NCI-H2227 (cell line): ENCODE measurements at regions not wholly inside any gene's neighbourhood (a gene's known extent, or its start where the extent isn't known, plus 50 kb on each side); places are given as distances from the start of the nearest gene placed in this dataset.
"Not testable (repeated sequence)": the region's sequence is repeated elsewhere in the genome, so short reads cannot be mapped to it uniquely, and the experiment has no call there.

ENCODE experiments used
- DNase-seq: peaks from one replicate; lab custom pipeline; 2025; ENCODE audit not compliant: unreplicated experiment; lab: John Stamatoyannopoulos, UW

DNA sequence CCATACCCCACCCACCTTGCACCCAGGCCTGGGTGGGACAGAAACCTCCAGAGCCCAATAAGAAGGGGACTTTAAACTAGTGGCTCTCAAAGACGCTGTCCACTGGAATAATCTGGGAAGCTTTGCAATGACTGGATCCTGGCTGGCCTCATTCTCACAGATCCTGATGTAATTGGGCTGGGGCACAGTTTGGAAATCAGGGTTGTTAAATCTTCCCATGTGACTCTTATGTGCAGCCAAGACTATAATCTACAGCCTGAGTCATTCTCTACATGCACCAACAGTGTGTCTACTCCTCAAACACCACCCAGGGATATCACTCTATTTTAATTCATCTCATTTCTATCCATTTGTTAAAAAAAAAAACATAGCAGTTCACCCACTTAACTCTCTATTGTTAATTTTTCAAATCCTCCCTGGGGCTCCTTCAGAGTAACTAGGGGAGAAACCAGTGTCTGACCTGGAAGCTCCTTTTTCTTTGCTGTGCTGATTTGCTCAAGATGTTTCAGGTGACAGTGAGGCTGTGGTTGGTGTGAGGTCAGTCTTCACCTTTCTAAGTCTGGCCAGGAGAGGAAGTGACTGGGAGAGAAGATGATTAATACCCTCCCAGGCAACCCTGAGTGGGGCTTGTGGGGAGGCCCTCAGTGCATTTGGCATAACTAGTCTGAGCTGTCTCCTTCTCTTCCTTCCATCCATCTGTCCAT is 211.6 kb upstream of the SFSWAP start:
- DNase-seq = no peak

DNA sequence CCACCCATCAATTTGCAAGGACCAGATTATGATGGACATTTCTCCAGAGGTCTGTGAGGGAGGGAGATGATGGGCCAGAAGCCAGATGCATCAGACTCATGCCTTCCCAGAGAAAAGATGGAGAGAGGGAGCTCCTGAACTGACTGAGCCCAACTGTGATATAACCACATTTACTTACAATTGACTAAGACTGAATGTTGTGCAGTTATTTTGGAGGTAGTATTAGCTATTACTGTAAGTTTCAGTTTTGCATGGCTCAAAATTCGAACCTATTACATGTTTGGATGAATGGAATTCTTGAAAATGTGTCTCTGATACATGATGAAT is 211.1 kb upstream of the SFSWAP start:
- no peak for DNase-seq

DNA sequence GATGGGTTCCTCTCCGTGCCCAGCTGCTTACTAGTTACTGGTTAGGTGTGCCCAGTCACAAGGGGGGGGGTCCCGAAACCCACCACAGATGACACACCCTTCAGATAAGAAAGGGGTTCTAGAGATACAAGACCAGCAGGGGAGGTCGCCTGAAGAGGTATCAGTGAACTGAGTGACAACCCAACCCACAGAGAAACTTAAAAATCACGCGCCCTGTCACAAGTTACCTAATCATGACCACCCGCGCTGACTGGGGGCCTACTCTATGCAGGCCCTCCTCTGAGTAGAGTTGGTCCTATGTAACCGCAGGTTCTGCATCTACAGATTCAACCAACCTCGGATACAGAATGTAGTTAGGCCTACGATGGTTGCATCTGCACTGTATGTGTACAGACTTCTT is 210.3 kb upstream of the SFSWAP start:
- no peak for DNase-seq

DNA sequence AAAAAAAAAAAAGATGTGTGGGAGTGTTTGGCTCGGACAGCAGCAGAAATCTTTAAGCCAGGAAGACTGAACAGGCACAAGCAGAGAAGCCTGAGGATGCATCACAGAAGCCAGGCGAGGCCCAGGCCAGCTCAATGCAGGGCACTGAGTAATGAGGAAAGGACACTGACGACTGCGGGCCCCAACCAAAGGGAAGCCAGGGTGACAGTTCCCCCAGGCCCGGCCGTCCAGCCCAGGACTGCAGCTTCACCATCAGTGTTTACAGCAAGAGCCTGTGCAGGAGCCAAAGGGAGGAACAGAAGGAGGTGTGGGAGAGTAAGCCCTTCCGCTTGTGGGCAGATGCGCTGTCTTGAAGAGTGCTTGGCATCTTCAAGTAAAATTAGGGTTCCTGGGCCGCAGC is 205.3 kb upstream of the SFSWAP start:
- no peak for DNase-seq

DNA sequence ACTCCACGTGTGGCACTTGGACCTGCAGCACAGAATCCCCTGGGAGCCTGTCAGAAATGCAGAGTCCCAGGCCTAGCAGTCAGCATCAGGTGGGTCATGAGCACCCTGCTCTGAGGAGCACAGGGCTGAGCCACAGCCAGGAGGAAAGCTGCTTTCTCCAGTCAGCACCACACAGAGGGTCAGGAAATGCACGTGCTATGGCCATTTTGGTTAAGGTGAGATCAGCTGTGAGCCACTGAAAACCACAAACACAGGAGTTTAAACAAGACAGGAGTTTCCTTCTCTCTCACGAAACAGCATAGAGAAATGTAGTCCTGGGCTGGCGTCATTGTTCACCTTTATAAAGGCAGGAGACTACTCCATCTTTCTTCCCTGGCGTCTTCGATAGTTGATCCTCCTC is 204.5 kb upstream of the SFSWAP start:
- DNase-seq = no peak

DNA sequence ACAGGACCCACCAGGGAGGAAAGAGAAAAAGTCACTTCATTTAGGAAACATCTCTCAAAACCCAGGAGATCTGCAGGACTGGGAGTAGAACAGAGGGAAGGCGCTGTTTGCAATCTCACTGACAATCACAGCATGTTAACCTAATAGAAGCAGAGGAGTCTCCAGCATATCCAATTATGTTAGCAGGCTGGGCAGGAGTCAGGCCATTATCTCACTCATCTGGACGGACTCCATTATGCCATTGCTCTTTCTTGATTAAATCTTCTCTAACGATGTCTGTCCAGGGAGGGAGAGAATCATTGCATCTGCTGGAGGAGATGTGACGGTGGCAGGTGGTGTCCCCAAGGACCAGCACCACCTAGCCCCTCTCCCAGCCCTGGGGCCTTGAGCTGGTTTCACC is 203.8 kb upstream of the SFSWAP start:
- DNase-seq = no peak

DNA sequence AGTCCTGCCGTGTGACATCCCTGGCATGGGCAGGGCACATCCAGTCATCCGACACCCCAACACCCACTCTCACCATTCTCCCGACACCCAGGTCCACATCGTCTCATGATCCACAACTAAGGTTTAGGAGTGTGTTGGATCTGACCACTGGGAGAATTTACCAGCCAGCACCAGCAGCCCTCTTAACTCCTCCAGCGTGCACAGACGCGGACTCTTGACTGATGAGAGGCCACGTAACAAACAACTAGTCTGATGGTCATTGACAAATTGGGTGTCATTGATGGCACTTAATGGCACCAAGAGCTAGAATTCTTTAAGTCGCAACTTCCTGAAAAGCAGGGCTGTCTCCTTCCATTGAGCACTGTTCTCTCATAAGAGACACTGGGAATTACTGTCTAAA is 203.0 kb upstream of the SFSWAP start:
- no peak for DNase-seq

DNA sequence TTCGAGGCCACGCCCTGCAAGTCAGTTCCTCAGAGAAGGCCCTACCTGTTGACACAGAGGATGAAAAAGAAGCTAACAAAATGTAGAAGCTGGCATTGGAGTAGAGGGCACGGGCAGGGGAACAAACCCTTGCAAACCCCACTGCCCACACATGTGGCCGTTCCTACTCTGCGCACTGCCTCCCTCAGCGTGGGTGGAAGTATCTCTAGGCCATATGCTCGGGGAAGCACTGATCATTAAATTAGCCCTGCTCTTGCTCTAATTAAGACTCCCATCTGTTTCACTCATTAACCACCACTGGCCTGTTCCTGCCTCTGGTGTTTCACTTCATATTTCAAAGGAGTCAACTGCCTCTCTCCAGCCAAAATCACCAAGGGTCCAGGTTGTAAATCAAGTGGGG is 201.2 kb upstream of the SFSWAP start:
- no peak for DNase-seq

DNA sequence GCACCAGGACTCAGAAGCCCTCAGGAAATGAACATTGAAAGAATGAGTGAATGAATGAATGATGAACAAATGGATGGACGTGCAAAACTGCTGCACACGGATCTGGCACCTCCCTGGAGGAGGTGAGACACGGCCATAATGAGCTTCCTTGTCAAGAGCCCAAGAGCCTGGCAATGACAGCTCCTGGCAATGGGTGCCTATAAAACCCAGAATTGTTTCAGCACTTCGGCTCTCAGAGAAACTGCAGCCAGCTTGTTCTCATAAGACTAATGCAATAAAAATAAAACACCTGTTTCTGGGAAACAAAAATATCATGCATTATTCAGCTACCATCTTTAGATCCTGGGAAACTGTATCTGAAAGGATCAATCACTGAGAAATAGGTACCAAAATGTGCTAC is 200.5 kb upstream of the SFSWAP start:
- DNase-seq = no peak

DNA sequence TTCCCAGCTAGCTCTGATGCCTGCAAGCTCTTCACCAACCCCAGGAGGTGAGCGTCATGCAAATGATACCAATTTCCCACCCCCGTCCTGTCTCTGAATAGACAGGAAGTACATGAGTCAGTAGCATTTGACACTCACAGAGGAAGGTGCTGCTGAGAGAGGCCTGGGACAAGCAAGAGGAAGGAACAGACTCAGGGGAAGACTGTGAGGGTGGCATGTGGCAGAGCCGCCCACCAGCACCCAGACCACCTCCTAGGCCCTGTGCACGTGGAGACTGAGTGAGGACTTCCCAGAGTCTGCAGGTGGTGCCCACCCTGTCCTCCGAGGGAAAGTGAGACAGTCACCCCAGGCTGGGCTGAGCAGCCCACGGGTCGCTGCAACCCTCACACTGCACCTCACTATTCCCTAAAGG is 199.5 kb upstream of the SFSWAP start:
- DNase-seq = no peak

DNA sequence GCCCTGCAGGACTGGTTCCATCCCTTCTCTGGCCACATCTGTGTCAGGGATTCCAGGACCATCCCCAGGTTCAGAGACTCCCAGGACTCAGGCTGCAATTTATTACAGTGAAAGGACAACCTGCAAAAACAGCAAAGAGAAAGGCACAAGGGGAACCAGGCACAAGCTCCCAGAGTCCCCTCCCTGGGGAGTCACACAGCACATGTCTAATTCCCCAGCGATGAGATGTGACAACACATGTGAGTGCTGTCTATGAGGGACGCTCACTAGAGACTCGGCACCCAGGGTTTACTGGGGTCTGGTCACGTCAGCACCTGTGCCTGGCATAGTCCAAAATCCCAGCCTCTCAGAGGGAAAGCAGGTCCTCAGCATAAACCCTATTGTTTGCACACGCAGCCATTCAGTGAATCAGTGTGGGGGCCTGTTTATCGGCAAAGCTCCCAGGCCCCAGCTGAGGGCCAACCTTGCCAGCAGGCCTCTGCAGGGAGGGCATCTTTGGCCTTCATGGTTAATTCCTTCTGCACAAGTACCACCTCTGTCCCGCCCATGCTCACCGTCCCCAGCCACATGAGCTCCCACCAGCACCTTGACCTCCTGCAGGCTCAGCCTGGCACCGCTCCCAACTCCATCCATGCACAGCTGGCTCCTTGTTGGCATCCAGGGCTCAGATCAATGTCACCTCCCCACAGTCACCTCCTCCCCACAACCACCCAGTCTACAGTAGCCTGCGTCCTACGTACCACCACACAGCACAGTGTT is 198.9 kb upstream of the SFSWAP start:
- no peak for DNase-seq

DNA sequence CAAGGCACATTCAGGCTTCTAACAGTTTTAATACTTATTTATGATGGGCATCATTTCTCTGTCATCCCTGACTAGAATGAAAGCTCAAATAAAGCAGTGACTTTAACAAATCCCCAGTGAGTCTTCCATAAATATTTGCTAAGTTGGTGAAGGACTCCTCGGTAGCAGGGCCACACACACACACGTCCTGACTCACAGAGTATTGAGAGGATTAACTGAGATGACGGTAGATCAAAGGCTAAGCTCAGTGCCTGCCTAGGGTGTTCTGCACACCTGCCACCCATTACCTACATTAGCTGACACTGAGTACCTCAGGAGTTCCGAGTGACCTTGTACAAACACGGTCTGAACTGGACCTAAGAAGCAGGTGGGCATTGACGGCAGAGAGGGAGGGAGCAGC is 197.3 kb upstream of the SFSWAP start:
- no peak for DNase-seq

DNA sequence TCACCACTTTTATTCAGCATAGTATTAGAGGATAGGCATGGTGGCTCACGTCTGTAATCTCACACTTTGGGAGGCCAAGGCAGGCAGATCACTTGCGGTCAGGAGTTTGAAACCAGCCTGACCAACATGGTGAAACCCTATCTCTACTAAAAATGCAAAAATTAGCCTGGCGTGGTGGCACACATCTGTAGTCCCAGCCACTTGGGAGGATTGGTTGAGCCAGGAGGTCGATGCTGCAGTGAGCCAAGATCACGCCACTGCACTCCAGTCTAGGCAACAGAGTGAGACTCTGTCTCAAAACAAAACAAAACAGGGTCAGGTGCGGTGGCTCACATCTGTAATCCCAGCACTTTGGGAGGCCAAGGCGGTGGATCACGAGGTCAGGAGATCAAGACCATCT is 190.3 kb upstream of the SFSWAP start:
- DNase-seq = not testable (repeated sequence)

DNA sequence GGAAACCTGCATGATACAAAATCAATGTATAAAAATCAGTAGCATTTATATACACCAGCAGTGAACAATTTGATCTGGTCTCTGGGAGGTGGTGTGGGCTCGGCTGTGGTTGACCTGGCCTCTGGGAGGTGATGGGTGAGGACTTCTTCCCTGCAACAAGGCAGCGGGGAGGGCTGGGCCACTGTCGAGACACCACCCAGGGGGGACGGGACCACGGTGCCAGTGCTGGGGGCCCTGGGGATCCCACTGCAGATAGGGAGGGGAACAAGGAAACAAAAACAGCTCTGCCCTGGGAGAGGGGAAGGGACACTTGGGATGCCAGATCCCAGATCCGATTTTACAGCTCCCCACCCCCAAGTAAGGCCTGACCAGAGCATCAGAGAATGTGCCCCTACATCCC is 189.6 kb upstream of the SFSWAP start:
- DNase-seq = no peak

DNA sequence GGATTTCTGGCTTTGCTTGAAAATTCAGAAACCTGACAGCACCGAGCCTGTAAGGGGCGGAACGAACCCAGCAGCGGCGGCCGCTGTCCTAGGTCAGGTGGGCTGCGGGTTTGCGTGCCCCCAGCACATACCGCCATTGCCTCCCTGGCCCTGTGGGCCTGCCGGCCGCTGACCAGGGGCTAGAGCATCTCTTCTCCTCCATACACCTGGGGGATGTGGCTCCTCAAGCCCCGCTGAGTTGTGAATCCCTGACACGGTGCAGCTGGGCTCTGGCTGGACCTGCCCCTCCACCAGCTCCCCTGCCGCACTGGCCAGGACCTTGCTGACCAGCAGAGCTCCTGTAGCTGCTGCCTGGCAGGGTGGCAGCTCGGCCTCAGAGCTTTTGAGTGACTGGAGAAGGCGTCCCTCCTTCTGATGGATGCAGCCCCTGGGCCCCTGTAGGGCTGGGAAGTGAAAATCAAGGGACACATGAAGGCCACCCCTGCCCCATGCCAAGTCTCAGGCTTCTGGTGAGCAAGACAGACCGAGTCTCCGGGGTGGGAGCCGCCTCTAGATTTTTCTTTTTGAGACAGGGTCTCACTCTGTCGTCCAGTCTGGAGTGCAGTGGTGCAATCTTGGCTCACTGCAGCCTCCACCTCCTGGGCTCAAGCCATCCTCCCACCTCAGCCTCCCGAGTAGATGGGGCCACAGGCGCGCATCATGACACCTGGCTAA is 184.9 kb upstream of the SFSWAP start:
- no peak for DNase-seq

DNA sequence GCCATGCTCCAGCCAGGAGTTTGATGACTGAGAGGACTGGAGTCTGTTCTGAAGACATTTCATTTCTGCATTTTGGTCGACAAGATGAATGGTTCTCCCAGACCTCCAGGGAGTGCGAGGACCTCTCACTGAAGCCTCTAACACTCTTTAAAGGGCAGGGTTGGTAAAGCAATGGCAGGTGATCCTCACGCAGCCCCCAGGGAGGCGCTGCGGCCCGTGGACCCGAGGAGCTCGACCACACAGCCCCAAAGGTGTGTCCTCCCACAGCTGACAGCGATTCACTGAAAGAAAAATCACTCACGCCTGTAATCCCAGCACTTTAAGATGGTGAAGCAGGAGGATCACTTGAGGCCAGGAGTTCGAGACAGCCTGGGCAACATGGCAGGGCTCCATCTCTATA is 183.8 kb upstream of the SFSWAP start:
- no peak for DNase-seq

DNA sequence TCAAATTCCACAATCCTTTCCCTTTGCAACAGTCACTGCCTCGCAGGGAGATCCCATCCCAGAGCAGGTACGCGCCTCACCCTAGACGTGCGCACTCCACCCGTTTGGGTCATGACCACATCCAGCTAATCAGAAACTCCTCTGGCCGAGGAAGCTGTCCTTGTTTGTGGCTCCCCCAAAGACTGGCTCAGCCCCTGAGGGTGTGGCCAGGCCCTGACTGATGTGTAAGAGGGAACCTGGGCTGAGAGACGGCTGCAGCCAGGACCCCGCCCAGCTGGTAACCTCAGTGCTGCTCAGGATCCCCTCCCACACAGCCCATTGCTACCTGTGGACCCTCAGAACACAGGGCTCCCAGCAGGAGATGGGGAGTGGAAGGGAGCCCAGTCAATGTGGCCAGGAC is 183.2 kb upstream of the SFSWAP start:
- DNase-seq = no peak

DNA sequence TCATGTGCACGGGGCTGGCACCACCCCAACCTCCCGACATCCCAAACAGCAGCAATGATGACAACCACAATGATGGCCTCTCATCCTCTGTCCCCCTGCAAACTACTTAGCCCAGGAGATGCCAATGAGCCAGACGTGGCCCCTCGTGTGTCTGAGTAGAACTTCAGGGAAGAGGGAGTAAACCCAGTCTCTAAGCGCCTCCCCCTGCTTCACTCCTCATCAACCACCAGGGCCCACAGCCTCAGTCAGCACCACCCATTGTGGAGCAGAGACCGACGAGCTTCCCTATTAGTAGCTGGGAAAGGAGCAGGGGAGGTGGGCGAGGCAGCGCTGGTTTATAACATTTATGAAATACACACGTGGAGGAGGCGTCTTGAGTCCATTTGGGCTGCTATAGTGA is 182.7 kb upstream of the SFSWAP start:
- no peak for DNase-seq

DNA sequence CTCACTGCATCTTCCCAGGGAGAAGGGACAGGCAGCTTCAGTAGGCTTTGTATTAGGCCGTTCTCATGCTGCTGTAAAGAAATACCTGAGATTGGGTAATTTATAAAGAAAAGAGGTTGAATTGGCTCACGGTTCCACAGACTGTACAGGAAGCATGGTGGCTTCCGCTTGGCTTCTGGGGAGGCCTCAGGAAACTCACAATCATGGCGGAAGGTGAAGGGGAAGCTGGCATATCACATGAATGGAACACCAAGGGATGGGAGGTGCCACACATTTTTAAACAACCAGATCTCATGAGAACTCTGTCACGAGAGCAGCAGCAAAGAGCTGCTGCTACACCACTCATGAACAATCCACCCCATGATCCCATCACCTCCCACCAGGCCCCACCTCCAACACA is 182.2 kb upstream of the SFSWAP start:
- no peak for DNase-seq

DNA sequence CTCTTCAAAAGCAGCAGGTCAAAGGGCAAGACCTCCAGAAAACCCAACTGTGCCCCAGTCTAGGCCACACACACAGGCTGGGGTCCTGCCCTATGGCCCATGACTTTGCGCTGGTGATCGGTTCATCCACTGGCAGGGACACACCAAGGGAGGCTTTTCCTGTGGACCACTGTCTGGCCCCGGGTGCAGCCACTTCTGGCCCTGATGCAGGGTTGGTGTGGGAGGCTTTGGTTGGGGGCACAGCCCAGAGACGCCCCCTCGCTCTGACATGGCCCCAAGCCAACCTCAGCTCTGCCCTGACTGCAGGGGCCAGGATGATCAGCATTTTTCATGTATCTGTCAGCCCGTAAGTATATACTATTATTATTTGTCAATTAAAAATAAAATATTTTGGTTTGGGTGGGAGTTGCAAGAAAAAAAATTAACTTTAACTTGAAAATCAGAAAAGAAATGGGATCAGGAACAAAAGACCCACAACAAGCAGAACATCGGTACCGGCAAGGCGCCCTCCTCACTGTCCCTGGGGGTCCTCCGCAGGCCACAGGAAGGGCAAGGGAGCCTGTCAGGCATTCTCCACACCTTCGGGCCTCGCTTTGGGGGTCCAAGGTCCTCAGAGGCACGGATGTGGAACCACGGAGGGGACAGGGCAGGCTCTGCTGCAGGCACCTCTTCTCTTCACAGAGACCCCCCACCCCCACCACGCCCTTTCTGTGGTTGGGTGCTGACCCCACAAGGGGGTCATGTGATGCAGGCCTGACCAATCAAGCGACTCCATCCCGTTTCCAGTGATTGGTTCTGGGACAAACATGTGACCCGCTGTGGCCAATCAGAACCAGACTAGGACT is 181.5 kb upstream of the SFSWAP start:
- DNase-seq = no peak

DNA sequence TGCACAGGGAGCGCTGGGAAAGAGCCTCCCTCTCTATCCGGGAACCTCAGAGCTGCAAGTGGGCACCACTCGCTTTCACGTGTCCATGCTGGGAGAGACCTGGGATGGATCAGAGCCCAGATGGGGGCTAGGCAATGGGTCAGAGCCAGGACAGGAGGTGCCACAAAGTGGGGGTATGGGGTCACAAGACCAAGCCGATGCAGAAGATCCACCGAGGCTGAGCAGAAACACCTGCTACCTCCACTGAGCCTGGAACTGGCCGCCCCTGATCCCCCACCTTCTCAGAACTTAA is 180.9 kb upstream of the SFSWAP start:
- DNase-seq = no peak

DNA sequence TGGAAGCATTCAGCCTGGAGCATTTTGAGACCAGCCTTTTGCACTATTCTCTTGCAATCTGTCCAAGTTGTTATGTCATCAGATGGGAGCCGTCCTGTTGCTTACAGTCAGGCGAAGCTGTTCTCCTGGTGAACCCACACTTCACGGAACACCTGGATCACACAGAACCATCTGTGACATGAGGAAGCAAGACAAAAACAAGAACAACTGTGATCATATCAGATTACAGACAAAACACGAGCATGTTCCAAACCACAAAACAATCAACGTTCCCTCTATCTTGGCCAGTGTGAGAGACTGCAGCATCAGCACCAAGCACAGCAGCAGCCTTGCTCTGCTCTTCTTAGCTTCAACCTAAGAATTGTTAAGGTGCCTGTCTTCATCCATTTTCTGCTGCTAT is 180.5 kb upstream of the SFSWAP start:
- DNase-seq = no peak
